HepG2 (cell line): ENCODE measurements at regions not wholly inside any gene's neighbourhood (a gene's known extent, or its start where the extent isn't known, plus 50 kb on each side); places are given as distances from the start of the nearest gene placed in this dataset.

Experiments
- ATF7-NPFF ChIP-seq: sonication (generic); formaldehyde crosslinking; IDR thresholded peaks from 2 replicates; pipeline ENCODE4 v1.8.1; 2023; ENCODE audit warnings: mild to moderate bottlenecking, low read depth, missing genetic modification reagents, moderate library complexity
- CHD2 ChIP-seq: IDR thresholded peaks from 2 replicates; pipeline ENCODE4 v1.6.1; 2011; ENCODE audit warnings: low read depth, low read length, improper control_type of control experiment
- CREM ChIP-seq, 2 experiments: sonication (generic) in 1 of 2; formaldehyde crosslinking in 1 of 2; IDR thresholded peaks; 2 replicates each; pipeline versions ENCODE4 v1.4.0 to v1.6.1; 2016 to 2020; ENCODE audit warnings: antibody characterized with exemption in 1 of 2, mild to moderate bottlenecking in 1 of 2, missing genetic modification reagents in 1 of 2
- ETV5 ChIP-seq: IDR thresholded peaks from 2 replicates; pipeline ENCODE4 v1.6.1; 2018; ENCODE audit warnings: missing biosample characterization, missing genetic modification reagents, inconsistent platforms, borderline replicate concordance
- EZH2 ChIP-seq: conservative IDR thresholded peaks from 2 replicates; pipeline ENCODE4 v1.6.1; 2012; ENCODE audit warnings: mild to moderate bottlenecking, low read depth, low read length, moderate library complexity
- FOSL2 ChIP-seq: sonication (generic); formaldehyde crosslinking; IDR thresholded peaks from 2 replicates; pipeline ENCODE4 v1.4.0; 2020; ENCODE audit warnings: missing genetic modification reagents
- GATA4 ChIP-seq: sonication (generic); IDR thresholded peaks from 2 replicates; pipeline ENCODE4 v1.6.1; 2016; ENCODE audit warnings: antibody characterized with exemption, low read depth, borderline replicate concordance
- KDM3A ChIP-seq: IDR thresholded peaks from 2 replicates; pipeline ENCODE4 v1.6.1; 2018; ENCODE audit warnings: low read depth, missing compliant biosample characterization
- KLF6 ChIP-seq: IDR thresholded peaks from 2 replicates; pipeline ENCODE4 v1.8.0; 2016; ENCODE audit warnings: missing biosample characterization, missing genetic modification reagents
- LCORL ChIP-seq, 2 experiments: fragments of 450-650 bp in 1 of 2; sonication (generic) in 1 of 2; formaldehyde crosslinking in 1 of 2; IDR thresholded peaks; 2 replicates each; pipeline versions ENCODE4 v1.5.0 to v1.6.1; 2017 to 2020; ENCODE audit warnings: antibody characterized with exemption in 1 of 2, missing genetic modification reagents in 1 of 2
- MED13 ChIP-seq: sonication (generic); formaldehyde crosslinking; IDR thresholded peaks from 2 replicates; pipeline ENCODE4 v1.5.0; 2020; ENCODE audit warnings: missing genetic modification reagents
- NFE2 ChIP-seq: sonication (generic); formaldehyde crosslinking; IDR thresholded peaks from 2 replicates; pipeline ENCODE4 v1.4.0; 2020; ENCODE audit warnings: missing genetic modification reagents
- NFKB2 ChIP-seq: sonication (generic); formaldehyde crosslinking; IDR thresholded peaks from 2 replicates; pipeline ENCODE4 v1.4.0; 2020; ENCODE audit warnings: missing genetic modification reagents, borderline replicate concordance
- NR3C1 ChIP-seq: sonication (generic); formaldehyde crosslinking; IDR thresholded peaks from 2 replicates; pipeline ENCODE4 v1.4.0; 2020; ENCODE audit warnings: missing genetic modification reagents
- RCOR2 ChIP-seq: IDR thresholded peaks from 2 replicates; pipeline ENCODE4 v1.6.1; 2016; ENCODE audit warnings: missing biosample characterization, missing genetic modification reagents
- SMAD9 ChIP-seq: sonication (generic); formaldehyde crosslinking; IDR thresholded peaks from 2 replicates; pipeline ENCODE4 v1.5.1; 2020; ENCODE audit warnings: mild to moderate bottlenecking, missing genetic modification reagents
- SMARCC2 ChIP-seq: fragments of 450-650 bp; IDR thresholded peaks from 2 replicates; pipeline ENCODE4 v1.6.1; 2017; ENCODE audit warnings: antibody characterized with exemption, mild to moderate bottlenecking
- SMARCE1 ChIP-seq: fragments of 450-650 bp; IDR thresholded peaks from 2 replicates; pipeline ENCODE4 v1.6.1; 2017; ENCODE audit warnings: borderline replicate concordance
- ZC3H4 ChIP-seq: sonication (generic); formaldehyde crosslinking; IDR thresholded peaks from 2 replicates; pipeline ENCODE4 v1.4.0; 2020; ENCODE audit warnings: missing genetic modification reagents, borderline replicate concordance
- ZEB1 ChIP-seq: IDR thresholded peaks from 2 replicates; pipeline ENCODE4 v1.6.1; 2012; ENCODE audit warnings: mild to moderate bottlenecking, low read depth, inconsistent platforms; ENCODE audit not compliant: insufficient replicate concordance
- ZKSCAN8 ChIP-seq: IDR thresholded peaks from 2 replicates; pipeline ENCODE4 v1.6.1; 2016; ENCODE audit warnings: borderline replicate concordance, missing genetic modification reagents, missing compliant biosample characterization
- ZNF30 ChIP-seq: sonication (generic); formaldehyde crosslinking; IDR thresholded peaks from 2 replicates; pipeline ENCODE4 v1.5.0; 2020; ENCODE audit warnings: mild to moderate bottlenecking, missing genetic modification reagents
- ZNF350 ChIP-seq: sonication (generic); formaldehyde crosslinking; IDR thresholded peaks from 2 replicates; pipeline ENCODE4 v1.4.0; 2020; ENCODE audit warnings: mild to moderate bottlenecking, low read depth, missing genetic modification reagents, borderline replicate concordance
- ZNF7 ChIP-seq: IDR thresholded peaks from 2 replicates; pipeline ENCODE4 v1.6.1; 2016; ENCODE audit warnings: missing biosample characterization, missing genetic modification reagents
- TF ChIP-seq, protein P1 (sequence below): sonication (generic); formaldehyde crosslinking; IDR thresholded peaks from 2 replicates; pipeline ENCODE4 v1.5.1; 2020; ENCODE audit warnings: mild to moderate bottlenecking, missing genetic modification reagents, borderline replicate concordance
- TF ChIP-seq, protein P2 (sequence below): sonication (generic); formaldehyde crosslinking; IDR thresholded peaks from 2 replicates; pipeline ENCODE4 v1.5.1; 2020; ENCODE audit warnings: missing genetic modification reagents, mild to moderate bottlenecking, borderline replicate concordance

DNA sequence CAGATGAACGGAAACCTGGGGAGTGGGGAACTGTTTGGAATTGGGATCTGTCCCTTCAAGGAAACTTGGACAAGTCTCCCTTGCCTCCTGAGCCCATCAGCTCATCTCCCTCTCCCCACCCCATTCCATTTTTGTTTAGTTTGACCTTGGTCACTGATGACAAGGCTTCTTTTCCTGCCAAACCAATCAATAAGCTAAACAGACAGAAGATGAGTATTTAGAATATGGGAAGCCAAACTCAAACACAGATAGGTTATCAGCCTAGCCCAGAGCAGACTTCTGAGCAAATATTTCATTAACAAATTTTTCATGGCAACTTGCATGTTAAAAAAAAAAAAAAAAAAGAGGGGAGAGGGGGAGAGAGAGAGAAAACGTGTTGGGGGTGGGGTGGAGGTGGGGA lies 337.2 kb upstream of the PROX1 start (continued):
- TF ChIP-seq SMARCE1 (no peak), SMAD9 (no peak), RCOR2 (peak; percentile 74; the same call in 1 of the 2 replicates), KDM3A (CRISPR knock-in tag) (no peak), ZNF350 (CRISPR knock-in tag) (0 out of 2 replicates have a peak, but pooled peaks have one; percentile 49), CHD2 (no peak), NFE2 (CRISPR knock-in tag) (no peak), NFKB2 (CRISPR knock-in tag) (no peak), CREM (IDR thresholded peaks at IDR 0.05) (peak; percentile 55; the same call in 1 of the 2 replicates), CREM (CRISPR knock-in tag; IDR thresholded peaks at IDR 0.05) (no peak), ZEB1 (peak; percentile 32), EZH2 (no peak), LCORL (IDR thresholded peaks at IDR 0.05) (no peak), LCORL (CRISPR knock-in tag; IDR thresholded peaks at IDR 0.05) (peak; percentile 49; the same call in 1 of the 2 replicates), ZC3H4 (CRISPR knock-in tag) (no peak), SMARCC2 (no peak), MED13 (CRISPR knock-in tag) (peak; percentile 77; the same call in 1 of the 2 replicates), KLF6 (no peak), ZNF7 (CRISPR knock-in tag) (no peak), ZKSCAN8 (no peak), ZNF30 (CRISPR knock-in tag) (no peak), NR3C1 (CRISPR knock-in tag) (no peak), FOSL2 (peak; percentile 52), ETV5 (CRISPR knock-in tag) (peak; percentile 29; the same call in 1 of the 2 replicates), ATF7-NPFF (0 out of 2 replicates have a peak, but pooled peaks have one; percentile 9), GATA4 (no peak)
- TF ChIP-seq, protein P1, sequence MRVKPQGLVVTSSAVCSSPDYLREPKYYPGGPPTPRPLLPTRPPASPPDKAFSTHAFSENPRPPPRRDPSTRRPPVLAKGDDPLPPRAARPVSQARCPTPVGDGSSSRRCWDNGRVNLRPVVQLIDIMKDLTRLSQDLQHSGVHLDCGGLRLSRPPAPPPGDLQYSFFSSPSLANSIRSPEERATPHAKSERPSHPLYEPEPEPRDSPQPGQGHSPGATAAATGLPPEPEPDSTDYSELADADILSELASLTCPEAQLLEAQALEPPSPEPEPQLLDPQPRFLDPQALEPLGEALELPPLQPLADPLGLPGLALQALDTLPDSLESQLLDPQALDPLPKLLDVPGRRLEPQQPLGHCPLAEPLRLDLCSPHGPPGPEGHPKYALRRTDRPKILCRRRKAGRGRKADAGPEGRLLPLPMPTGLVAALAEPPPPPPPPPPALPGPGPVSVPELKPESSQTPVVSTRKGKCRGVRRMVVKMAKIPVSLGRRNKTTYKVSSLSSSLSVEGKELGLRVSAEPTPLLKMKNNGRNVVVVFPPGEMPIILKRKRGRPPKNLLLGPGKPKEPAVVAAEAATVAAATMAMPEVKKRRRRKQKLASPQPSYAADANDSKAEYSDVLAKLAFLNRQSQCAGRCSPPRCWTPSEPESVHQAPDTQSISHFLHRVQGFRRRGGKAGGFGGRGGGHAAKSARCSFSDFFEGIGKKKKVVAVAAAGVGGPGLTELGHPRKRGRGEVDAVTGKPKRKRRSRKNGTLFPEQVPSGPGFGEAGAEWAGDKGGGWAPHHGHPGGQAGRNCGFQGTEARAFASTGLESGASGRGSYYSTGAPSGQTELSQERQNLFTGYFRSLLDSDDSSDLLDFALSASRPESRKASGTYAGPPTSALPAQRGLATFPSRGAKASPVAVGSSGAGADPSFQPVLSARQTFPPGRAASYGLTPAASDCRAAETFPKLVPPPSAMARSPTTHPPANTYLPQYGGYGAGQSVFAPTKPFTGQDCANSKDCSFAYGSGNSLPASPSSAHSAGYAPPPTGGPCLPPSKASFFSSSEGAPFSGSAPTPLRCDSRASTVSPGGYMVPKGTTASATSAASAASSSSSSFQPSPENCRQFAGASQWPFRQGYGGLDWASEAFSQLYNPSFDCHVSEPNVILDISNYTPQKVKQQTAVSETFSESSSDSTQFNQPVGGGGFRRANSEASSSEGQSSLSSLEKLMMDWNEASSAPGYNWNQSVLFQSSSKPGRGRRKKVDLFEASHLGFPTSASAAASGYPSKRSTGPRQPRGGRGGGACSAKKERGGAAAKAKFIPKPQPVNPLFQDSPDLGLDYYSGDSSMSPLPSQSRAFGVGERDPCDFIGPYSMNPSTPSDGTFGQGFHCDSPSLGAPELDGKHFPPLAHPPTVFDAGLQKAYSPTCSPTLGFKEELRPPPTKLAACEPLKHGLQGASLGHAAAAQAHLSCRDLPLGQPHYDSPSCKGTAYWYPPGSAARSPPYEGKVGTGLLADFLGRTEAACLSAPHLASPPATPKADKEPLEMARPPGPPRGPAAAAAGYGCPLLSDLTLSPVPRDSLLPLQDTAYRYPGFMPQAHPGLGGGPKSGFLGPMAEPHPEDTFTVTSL (CRISPR knock-in tag), result peak; percentile 33; the same call in 1 of the 2 replicates
- TF ChIP-seq, protein P2, sequence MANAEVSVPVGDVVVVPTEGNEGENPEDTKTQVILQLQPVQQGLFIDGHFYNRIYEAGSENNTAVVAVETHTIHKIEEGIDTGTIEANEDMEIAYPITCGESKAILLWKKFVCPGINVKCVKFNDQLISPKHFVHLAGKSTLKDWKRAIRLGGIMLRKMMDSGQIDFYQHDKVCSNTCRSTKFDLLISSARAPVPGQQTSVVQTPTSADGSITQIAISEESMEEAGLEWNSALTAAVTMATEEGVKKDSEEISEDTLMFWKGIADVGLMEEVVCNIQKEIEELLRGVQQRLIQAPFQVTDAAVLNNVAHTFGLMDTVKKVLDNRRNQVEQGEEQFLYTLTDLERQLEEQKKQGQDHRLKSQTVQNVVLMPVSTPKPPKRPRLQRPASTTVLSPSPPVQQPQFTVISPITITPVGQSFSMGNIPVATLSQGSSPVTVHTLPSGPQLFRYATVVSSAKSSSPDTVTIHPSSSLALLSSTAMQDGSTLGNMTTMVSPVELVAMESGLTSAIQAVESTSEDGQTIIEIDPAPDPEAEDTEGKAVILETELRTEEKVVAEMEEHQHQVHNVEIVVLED (CRISPR knock-in tag), result no peak
